SK-N-SH (cell line): ENCODE measurements at regions not wholly inside any gene's neighbourhood (a gene's known extent, or its start where the extent isn't known, plus 50 kb on each side); places are given as distances from the start of the nearest gene placed in this dataset.

Experiments
- EP300 ChIP-seq, 2 experiments: IDR thresholded peaks; 2 replicates each; pipeline versions ENCODE4 v1.4.0 to v1.6.1; 2012; ENCODE audit warnings: borderline replicate concordance in 1 of 2, low read depth in 1 of 2, low read length in 1 of 2
- FOXJ3 ChIP-seq: sonication (generic); formaldehyde crosslinking; IDR thresholded peaks from 2 replicates; pipeline ENCODE4 v1.5.1; 2020; ENCODE audit warnings: mild to moderate bottlenecking, missing genetic modification reagents
- MEF2A ChIP-seq: IDR thresholded peaks from 2 replicates; pipeline ENCODE4 v1.4.0; 2012; ENCODE audit warnings: low read depth, borderline replicate concordance
- MXI1 ChIP-seq: IDR thresholded peaks from 2 replicates; pipeline ENCODE4 v1.6.1; 2012; ENCODE audit warnings: mild to moderate bottlenecking, low read depth, low read length, improper control_type of control experiment
- NRF1 ChIP-seq: IDR thresholded peaks from 2 replicates; pipeline ENCODE4 v1.6.1; 2012; ENCODE audit warnings: low read depth, mild to moderate bottlenecking, low read length
- POLR2AphosphoS5 ChIP-seq: IDR thresholded peaks from 2 replicates; pipeline ENCODE4 v1.6.1; 2012; ENCODE audit warnings: low read depth, low read length
- RFX5 ChIP-seq: IDR thresholded peaks from 2 replicates; pipeline ENCODE4 v1.6.1; 2012; ENCODE audit warnings: mild to moderate bottlenecking, improper control_type of control experiment, low read length
- RXRA ChIP-seq: IDR thresholded peaks from 2 replicates; pipeline ENCODE4 v1.4.0; 2012; ENCODE audit warnings: low read depth, mild to moderate bottlenecking, borderline replicate concordance
- SIN3A ChIP-seq: IDR thresholded peaks from 2 replicates; pipeline ENCODE4 v1.6.1; 2012; ENCODE audit warnings: low read depth, mild to moderate bottlenecking, low read length, moderate library complexity, borderline replicate concordance
- TCF12 ChIP-seq: IDR thresholded peaks from 2 replicates; pipeline ENCODE4 v1.4.0; 2012
- TF ChIP-seq, protein P1 (sequence below): fragments of 200-600 bp; sonication (generic); IDR thresholded peaks from 2 replicates; pipeline ENCODE4 v1.6.1; 2017; ENCODE audit warnings: antibody characterized with exemption, mild to moderate bottlenecking, moderate library complexity
- TF ChIP-seq, protein P2 (sequence below): IDR thresholded peaks from 2 replicates; pipeline ENCODE4 v1.4.0; 2012; ENCODE audit warnings: low read depth
- TF ChIP-seq, protein P3 (sequence below): IDR thresholded peaks from 2 replicates; pipeline ENCODE4 v1.6.1; 2012; ENCODE audit warnings: mild to moderate bottlenecking, low read depth, low read length, moderate library complexity
- TF ChIP-seq, protein P4 (sequence below): fragments of 150-350 bp; IDR thresholded peaks from 2 replicates; pipeline ENCODE4 v1.6.1; 2017; ENCODE audit warnings: antibody characterized with exemption, low read length, low read depth, borderline replicate concordance

DNA sequence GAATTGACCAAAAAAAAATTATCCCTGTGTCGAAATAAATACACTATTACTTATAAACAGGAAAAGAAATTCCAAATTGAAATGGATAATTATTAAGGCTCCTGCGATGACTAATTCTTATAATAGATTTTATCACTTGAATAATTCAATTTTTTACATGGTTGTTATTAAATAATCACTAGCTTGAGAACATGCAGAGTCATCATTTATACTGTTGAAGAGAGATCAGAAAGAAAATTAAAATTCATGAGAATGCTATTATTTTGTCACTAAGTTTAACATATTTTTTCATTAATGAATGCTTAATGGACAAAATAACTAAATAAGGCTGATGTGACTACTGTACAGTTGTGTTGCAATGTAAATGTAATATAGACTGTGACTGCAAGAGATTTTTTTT lies 1011.3 kb upstream of the C9orf72 start:
- TF ChIP-seq POLR2AphosphoS5 (no peak), RFX5 (no peak), FOXJ3 (CRISPR knock-in tag) (no peak), RXRA (no peak), SIN3A (no peak), MXI1 (no peak), TCF12 (no peak), MEF2A (no peak), EP300 (IDR thresholded peaks at IDR 0.05; ENCODE audit: borderline replicate concordance in 1 of 2, low read depth in 1 of 2, low read length in 1 of 2) (no peak), NRF1 (no peak)
- TF ChIP-seq, protein P1, sequence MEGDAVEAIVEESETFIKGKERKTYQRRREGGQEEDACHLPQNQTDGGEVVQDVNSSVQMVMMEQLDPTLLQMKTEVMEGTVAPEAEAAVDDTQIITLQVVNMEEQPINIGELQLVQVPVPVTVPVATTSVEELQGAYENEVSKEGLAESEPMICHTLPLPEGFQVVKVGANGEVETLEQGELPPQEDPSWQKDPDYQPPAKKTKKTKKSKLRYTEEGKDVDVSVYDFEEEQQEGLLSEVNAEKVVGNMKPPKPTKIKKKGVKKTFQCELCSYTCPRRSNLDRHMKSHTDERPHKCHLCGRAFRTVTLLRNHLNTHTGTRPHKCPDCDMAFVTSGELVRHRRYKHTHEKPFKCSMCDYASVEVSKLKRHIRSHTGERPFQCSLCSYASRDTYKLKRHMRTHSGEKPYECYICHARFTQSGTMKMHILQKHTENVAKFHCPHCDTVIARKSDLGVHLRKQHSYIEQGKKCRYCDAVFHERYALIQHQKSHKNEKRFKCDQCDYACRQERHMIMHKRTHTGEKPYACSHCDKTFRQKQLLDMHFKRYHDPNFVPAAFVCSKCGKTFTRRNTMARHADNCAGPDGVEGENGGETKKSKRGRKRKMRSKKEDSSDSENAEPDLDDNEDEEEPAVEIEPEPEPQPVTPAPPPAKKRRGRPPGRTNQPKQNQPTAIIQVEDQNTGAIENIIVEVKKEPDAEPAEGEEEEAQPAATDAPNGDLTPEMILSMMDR, result no peak
- TF ChIP-seq, protein P2, sequence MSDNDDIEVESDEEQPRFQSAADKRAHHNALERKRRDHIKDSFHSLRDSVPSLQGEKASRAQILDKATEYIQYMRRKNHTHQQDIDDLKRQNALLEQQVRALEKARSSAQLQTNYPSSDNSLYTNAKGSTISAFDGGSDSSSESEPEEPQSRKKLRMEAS, result no peak
- TF ChIP-seq, protein P3, sequence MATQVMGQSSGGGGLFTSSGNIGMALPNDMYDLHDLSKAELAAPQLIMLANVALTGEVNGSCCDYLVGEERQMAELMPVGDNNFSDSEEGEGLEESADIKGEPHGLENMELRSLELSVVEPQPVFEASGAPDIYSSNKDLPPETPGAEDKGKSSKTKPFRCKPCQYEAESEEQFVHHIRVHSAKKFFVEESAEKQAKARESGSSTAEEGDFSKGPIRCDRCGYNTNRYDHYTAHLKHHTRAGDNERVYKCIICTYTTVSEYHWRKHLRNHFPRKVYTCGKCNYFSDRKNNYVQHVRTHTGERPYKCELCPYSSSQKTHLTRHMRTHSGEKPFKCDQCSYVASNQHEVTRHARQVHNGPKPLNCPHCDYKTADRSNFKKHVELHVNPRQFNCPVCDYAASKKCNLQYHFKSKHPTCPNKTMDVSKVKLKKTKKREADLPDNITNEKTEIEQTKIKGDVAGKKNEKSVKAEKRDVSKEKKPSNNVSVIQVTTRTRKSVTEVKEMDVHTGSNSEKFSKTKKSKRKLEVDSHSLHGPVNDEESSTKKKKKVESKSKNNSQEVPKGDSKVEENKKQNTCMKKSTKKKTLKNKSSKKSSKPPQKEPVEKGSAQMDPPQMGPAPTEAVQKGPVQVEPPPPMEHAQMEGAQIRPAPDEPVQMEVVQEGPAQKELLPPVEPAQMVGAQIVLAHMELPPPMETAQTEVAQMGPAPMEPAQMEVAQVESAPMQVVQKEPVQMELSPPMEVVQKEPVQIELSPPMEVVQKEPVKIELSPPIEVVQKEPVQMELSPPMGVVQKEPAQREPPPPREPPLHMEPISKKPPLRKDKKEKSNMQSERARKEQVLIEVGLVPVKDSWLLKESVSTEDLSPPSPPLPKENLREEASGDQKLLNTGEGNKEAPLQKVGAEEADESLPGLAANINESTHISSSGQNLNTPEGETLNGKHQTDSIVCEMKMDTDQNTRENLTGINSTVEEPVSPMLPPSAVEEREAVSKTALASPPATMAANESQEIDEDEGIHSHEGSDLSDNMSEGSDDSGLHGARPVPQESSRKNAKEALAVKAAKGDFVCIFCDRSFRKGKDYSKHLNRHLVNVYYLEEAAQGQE, result no peak
- TF ChIP-seq, protein P4, sequence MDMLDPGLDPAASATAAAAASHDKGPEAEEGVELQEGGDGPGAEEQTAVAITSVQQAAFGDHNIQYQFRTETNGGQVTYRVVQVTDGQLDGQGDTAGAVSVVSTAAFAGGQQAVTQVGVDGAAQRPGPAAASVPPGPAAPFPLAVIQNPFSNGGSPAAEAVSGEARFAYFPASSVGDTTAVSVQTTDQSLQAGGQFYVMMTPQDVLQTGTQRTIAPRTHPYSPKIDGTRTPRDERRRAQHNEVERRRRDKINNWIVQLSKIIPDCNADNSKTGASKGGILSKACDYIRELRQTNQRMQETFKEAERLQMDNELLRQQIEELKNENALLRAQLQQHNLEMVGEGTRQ, result no peak
